ENCODE measurements at regions not wholly inside any gene's neighbourhood (a gene's known extent, or its start where the extent isn't known, plus 50 kb on each side); places are given as distances from the start of the nearest gene placed in this dataset.
A peak's percentile ranks its signal among the peaks of the same experiment; 100 is the strongest.

DNA sequence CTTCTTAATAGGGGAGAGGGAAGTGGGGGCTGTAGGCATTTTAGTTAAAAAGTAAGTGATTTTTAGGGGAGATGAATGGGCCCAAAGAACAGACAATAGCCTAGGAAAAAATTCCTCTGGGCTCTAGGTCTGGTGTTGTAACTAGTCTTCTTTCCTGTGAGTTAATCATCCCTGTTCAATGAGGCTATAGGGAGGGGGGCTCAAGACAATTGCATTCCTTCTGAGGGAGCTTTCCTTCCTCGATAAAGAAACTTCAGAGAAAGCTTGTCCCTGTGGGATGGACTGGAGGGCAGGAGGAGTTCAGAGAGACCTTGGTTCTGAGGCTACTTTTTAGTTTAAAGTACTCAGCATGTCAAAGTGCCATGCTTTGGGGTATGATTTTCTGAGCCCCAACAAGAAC lies 127.2 kb downstream of the BBS10 start (continued):
- TF ChIP-seq ZNF148 (tag by site-specific recombination; IDR thresholded peaks at IDR 0.05; ENCODE audit: borderline replicate concordance) = no peak

DNA sequence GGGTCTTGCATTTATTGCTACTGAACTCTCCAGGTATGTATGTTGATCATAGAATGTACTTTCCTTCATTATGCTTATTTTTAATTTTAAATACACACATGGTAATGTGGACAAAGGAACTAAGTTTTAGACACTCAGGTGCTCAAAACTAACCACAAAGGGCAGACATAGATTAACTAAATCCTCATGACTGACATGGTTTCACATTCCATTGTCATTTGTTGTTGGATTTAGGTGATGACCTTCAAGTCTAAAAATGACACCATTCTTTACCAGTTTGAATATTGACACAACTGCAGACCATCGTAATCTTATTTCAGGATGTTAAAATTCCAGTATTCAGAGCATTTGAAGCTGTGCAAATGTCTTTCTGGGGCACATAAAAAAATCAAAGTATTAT lies 128.4 kb downstream of the BBS10 start:
- TF ChIP-seq ZFHX2 (tag by site-specific recombination; conservative IDR thresholded peaks at IDR 0.05) = no peak
- TF ChIP-seq, protein P1, sequence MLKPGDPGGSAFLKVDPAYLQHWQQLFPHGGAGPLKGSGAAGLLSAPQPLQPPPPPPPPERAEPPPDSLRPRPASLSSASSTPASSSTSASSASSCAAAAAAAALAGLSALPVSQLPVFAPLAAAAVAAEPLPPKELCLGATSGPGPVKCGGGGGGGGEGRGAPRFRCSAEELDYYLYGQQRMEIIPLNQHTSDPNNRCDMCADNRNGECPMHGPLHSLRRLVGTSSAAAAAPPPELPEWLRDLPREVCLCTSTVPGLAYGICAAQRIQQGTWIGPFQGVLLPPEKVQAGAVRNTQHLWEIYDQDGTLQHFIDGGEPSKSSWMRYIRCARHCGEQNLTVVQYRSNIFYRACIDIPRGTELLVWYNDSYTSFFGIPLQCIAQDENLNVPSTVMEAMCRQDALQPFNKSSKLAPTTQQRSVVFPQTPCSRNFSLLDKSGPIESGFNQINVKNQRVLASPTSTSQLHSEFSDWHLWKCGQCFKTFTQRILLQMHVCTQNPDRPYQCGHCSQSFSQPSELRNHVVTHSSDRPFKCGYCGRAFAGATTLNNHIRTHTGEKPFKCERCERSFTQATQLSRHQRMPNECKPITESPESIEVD (tag by site-specific recombination; IDR thresholded peaks at IDR 0.05) = no peak
- no peak for TF ChIP-seq ZNF140 (tag by site-specific recombination; IDR thresholded peaks at IDR 0.05)
- TF ChIP-seq ZNF555 (tag by site-specific recombination; conservative IDR thresholded peaks at IDR 0.05) = no peak
- TF ChIP-seq, protein P2, sequence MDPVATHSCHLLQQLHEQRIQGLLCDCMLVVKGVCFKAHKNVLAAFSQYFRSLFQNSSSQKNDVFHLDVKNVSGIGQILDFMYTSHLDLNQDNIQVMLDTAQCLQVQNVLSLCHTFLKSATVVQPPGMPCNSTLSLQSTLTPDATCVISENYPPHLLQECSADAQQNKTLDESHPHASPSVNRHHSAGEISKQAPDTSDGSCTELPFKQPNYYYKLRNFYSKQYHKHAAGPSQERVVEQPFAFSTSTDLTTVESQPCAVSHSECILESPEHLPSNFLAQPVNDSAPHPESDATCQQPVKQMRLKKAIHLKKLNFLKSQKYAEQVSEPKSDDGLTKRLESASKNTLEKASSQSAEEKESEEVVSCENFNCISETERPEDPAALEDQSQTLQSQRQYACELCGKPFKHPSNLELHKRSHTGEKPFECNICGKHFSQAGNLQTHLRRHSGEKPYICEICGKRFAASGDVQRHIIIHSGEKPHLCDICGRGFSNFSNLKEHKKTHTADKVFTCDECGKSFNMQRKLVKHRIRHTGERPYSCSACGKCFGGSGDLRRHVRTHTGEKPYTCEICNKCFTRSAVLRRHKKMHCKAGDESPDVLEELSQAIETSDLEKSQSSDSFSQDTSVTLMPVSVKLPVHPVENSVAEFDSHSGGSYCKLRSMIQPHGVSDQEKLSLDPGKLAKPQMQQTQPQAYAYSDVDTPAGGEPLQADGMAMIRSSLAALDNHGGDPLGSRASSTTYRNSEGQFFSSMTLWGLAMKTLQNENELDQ (tag by site-specific recombination; IDR thresholded peaks at IDR 0.05; ENCODE audit: low read depth) = no peak
- no peak for TF ChIP-seq ZNF404 (tag by site-specific recombination; IDR thresholded peaks at IDR 0.05)
- no peak for TF ChIP-seq ZNF707 (tag by site-specific recombination; IDR thresholded peaks at IDR 0.05)
- no peak for TF ChIP-seq ZNF2 (tag by site-specific recombination; IDR thresholded peaks at IDR 0.05)
- no peak for TF ChIP-seq ZBTB17 (tag by site-specific recombination; IDR thresholded peaks at IDR 0.05)
- no peak for TF ChIP-seq ZNF621 (tag by site-specific recombination; IDR thresholded peaks at IDR 0.05)
- no peak overlapping the region for H3K27ac ChIP-seq (ENCODE audit: extremely low read depth, low read depth, low read length)
- POLR2A ChIA-PET = no interaction called here

GRCh38 chr12:76216585-76217472 lies 131.4 kb downstream of the BBS10 start:
- H3K36me3 ChIP-seq (ENCODE audit: control insufficient read depth in 2 of 2, insufficient read depth in 1 of 2, low read length in 2 of 2) = no peaks in the 10 kb centered on the region
- no peaks in the 10 kb centered on the region for H3K4me1 ChIP-seq (ENCODE audit: control insufficient read depth, insufficient read depth, low read length)
- CTCF ChIA-PET = interaction anchor here (0.6 to 0.7 kb wide), 3 partner anchors 8 to 237 kb away, joined by 3 to 4 read pairs (median 3); no protein-coding TSS in a partner anchor
- no peak for TF ChIP-seq ZNF530 (tag by site-specific recombination; IDR thresholded peaks at IDR 0.05; ENCODE audit: low read depth)
- 0 out of 2 replicates have a peak, but pooled peaks have one; percentile 11 for TF ChIP-seq ZFHX2 (tag by site-specific recombination; conservative IDR thresholded peaks at IDR 0.05)
- no peaks in the 10 kb centered on the region for H3K9me3 ChIP-seq (ENCODE audit: control insufficient read depth, insufficient read depth, low read depth, low read length)
- no peak overlapping the region for H3K4me3 ChIP-seq (ENCODE audit: low read depth, low read length)
- POLR2A ChIA-PET = no interaction called here
- H3K27ac ChIP-seq (ENCODE audit: extremely low read depth, low read depth, low read length) = no peak overlapping the region

More for the DNA sequence above, 128.4 kb downstream of the BBS10 start:
- no peaks in the 10 kb centered on the region for H3K4me1 ChIP-seq (ENCODE audit: control insufficient read depth, insufficient read depth, low read length)
- no peaks in the 10 kb centered on the region for H3K36me3 ChIP-seq (ENCODE audit: control insufficient read depth in 2 of 2, insufficient read depth in 1 of 2, low read length in 2 of 2)
- no peak overlapping the region for H3K4me3 ChIP-seq (ENCODE audit: low read depth, low read length)
- no peaks in the 10 kb centered on the region for H3K9me3 ChIP-seq (ENCODE audit: control insufficient read depth, insufficient read depth, low read depth, low read length)
- CTCF ChIA-PET = no interaction called here

All from HEK293 (cell line).